ENCODE measurements at regions not wholly inside any gene's neighbourhood (a gene's known extent, or its start where the extent isn't known, plus 50 kb on each side); places are given as distances from the start of the nearest gene placed in this dataset.

DNA sequence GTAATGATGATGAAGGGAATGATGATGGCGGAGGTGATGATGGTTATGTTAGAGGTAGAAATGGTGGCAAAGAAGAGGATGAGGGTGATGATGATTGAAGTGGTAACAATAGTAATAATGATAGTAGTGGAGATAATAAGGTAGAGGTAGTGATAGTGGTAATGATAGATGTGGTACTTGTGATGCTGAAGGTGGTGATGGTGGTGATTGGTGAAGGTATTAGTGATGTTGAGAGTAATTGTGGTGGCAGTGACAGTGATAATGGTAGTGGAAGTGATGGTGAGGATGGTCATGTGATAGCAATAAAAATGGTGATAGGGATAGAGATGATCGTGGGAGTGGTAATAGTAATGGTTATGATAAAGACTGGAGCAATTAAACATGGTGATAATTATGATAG, 108.8 kb downstream of the EFNB1 start:
- DNase-seq (ENCODE audit: low read depth): no peak
- H3K4me3 ChIP-seq (ENCODE audit: low read depth, low read length): no peak overlapping the region
- no peak for TF ChIP-seq CTCF (conservative IDR thresholded peaks at IDR 0.05; ENCODE audit: low read depth, low read length)

- no peak for TF ChIP-seq CTCF (conservative IDR thresholded peaks at IDR 0.05; ENCODE audit: low read depth, low read length)
- peak; percentile 63 for DNase-seq (ENCODE audit: low read depth)
- no peak overlapping the region for H3K4me3 ChIP-seq (ENCODE audit: low read depth, low read length)
These were observed 107.8 kb downstream of the EFNB1 start for GRCh38 chrX:68936608-68937007.

DNA sequence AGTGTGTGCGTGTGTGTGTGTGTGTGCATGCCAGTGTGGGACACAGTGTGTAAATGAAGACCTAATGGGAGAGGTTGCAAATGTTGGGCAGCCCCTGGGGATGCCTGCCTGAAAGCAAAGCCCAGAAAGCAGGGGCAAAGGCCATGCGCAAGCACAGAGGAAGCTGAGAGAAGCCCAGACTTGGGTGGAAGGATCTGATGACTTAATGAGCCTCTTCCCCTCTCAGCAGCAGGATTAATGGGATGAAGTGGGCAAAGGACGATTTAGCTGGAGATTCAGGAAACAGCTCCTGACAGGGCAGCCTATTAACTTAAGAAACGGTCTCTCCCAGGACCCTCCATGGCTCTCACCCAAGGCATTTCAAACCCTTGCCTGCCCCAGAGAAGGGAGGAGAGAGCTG, 107.3 kb downstream of the EFNB1 start:
- no peak overlapping the region for H3K4me3 ChIP-seq (ENCODE audit: low read depth, low read length)
- no peak for DNase-seq (ENCODE audit: low read depth)
- TF ChIP-seq CTCF (conservative IDR thresholded peaks at IDR 0.05; ENCODE audit: low read depth, low read length): no peak

- no peak for DNase-seq (ENCODE audit: low read depth)
- no peak overlapping the region for H3K4me3 ChIP-seq (ENCODE audit: low read depth, low read length)
- no peak for TF ChIP-seq CTCF (conservative IDR thresholded peaks at IDR 0.05; ENCODE audit: low read depth, low read length)
These were observed 106.5 kb downstream of the EFNB1 start for GRCh38 chrX:68935362-68935761.

GRCh38 chrX:68934922-68935321, 106.1 kb downstream of the EFNB1 start:
- DNase-seq (ENCODE audit: low read depth): no peak
- H3K4me3 ChIP-seq (ENCODE audit: low read depth, low read length): no peak overlapping the region
- TF ChIP-seq CTCF (conservative IDR thresholded peaks at IDR 0.05; ENCODE audit: low read depth, low read length): no peak

DNA sequence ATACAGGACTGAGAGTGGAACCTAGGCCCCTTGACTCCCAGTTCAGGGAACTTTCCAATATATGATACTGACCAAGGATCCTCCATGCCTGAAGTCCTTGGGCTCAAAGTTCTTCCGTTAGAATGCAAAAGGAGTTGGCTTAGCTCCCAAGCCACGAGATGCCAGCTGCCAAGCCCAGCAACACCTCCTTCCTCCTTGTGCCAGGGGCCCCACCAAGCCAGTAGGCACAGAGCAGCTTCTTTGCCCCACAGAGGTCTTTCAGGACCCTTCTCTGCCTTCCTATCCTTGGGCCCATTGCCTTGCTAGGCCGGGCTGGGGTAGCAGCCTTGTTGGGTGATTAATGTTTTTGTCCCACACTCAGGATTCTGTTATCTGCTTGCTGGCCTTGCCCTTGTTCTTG, 105.6 kb downstream of the EFNB1 start:
- no peak for DNase-seq (ENCODE audit: low read depth)
- no peak overlapping the region for H3K4me3 ChIP-seq (ENCODE audit: low read depth, low read length)
- TF ChIP-seq CTCF (conservative IDR thresholded peaks at IDR 0.05; ENCODE audit: low read depth, low read length): no peak

GRCh38 chrX:68932611-68933010, 103.8 kb downstream of the EFNB1 start:
- no peak for DNase-seq (ENCODE audit: low read depth)
- TF ChIP-seq CTCF (conservative IDR thresholded peaks at IDR 0.05; ENCODE audit: low read depth, low read length): no peak
- no peak overlapping the region for H3K4me3 ChIP-seq (ENCODE audit: low read depth, low read length)
